HG03108 (cell line): ENCODE measurements at regions not wholly inside any gene's neighbourhood (a gene's known extent, or its start where the extent isn't known, plus 50 kb on each side); places are given as distances from the start of the nearest gene placed in this dataset.
"Not testable (repeated sequence)": the region's sequence is repeated elsewhere in the genome, so short reads cannot be mapped to it uniquely, and the experiment has no call there.

ENCODE experiments used
- ATAC-seq: cut with Tn5 transposase; IDR thresholded peaks from one replicate; pipeline ENCODE4 v1.9.1; 2021; ENCODE audit warnings: moderate library complexity; ENCODE audit not compliant: unreplicated experiment

- no peak for ATAC-seq
Measured at GRCh38 chr13:22776394-22777186, 404.2 kb upstream of the SGCG start.

GRCh38 chr13:22777207-22777606, 403.6 kb upstream of the SGCG start:
- ATAC-seq, result no peak

DNA sequence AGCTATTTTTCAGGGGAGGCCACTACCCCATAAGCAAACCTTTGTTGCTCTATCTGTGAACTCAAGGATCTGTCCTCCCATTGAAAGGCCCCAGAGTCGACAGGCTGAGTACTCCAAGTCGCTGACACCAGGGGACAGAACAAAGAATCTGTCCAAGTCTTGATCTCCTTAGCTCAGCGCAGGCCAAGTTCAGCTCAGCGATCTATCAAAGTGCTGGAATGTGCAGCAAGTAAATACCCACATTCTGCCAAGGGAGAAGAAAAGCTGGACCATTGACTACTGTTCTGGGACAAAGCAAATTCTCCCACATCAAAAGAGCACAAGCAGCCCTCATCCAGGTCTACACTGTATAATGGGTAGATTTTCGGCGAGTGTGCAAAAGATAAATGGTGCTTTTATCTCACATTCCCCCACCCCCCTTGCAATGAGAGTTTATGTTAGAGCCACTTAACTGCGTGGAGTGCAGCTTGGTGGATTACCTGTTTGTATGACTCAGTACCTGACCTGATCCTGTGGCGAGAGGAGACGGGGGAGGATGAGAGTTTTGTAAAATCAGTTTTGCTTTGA, 391.7 kb upstream of the SGCG start:
- ATAC-seq, result no peak

GRCh38 chr13:22789916-22790315, 390.9 kb upstream of the SGCG start:
- no peak for ATAC-seq

- no peak for ATAC-seq
Measured at GRCh38 chr13:22793598-22794134, 387.1 kb upstream of the SGCG start.

- no peak for ATAC-seq
Measured at GRCh38 chr13:22800526-22801401, 380.0 kb upstream of the SGCG start.

GRCh38 chr13:22801402-22802003, 379.3 kb upstream of the SGCG start:
- ATAC-seq, result no peak

DNA sequence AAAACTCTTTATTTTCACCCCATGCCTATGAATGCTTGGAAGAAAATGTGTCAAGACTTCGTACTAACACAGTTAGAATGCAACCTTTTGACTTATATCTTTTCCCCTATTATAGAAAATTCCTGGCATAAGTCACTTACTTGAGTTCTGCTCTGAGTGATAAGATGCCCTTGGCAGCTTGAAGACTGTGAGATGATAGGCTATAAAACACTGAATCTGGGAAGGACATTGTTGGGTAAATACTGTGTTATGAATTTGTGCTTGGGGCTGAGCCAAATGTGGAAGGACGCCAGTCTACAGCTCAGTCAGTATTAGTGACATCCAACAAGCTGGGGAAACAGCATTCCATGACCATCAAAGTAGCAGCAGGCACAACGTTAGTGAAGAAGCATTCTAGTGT, 368.0 kb upstream of the SGCG start:
- ATAC-seq, result no peak

- not testable (repeated sequence) for ATAC-seq
Measured at GRCh38 chr13:22813531-22814377, 367.0 kb upstream of the SGCG start.

DNA sequence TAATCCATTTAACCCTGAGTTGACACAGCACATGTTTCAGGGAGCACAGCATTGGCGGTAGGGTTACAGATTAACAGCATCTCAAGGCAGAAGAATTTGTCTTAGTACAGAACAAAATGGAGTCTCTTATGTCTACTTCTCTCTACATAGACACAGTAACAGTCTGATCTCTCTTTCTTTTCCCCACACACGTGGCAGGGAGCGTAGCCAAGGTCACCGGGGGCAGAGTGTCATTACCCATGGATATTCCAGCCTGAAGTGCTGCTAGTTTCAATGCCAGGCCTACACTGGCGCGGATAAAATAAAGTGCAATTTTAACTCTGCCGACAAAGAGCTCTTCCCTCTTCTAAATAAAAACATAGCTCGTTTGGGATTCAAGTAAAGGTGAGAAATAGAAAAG, 366.3 kb upstream of the SGCG start:
- not testable (repeated sequence) for ATAC-seq

GRCh38 chr13:22821589-22821988, 359.2 kb upstream of the SGCG start:
- no peak for ATAC-seq

- no peak for ATAC-seq
Measured at GRCh38 chr13:22825186-22825585, 355.6 kb upstream of the SGCG start.

GRCh38 chr13:22828081-22828480, 352.7 kb upstream of the SGCG start:
- no peak for ATAC-seq

DNA sequence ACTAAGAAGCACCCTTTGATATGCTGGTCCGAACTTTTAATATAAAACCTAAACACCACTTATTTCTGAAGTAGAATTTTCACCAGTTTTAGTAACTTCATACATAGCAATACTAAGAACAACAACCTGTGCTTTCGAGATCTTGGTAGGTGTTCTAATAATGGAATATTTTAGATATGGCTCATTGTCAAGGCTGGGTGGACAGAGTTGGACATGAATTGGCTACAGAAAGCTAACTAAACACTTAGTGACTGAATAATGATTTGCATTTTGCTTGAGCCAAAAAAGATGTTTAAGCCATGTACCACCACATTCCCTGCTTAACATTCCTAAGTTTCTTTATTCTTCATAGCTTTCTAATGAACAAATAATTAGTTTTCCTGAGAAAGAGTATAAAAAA, 344.3 kb upstream of the SGCG start:
- ATAC-seq, result no peak

DNA sequence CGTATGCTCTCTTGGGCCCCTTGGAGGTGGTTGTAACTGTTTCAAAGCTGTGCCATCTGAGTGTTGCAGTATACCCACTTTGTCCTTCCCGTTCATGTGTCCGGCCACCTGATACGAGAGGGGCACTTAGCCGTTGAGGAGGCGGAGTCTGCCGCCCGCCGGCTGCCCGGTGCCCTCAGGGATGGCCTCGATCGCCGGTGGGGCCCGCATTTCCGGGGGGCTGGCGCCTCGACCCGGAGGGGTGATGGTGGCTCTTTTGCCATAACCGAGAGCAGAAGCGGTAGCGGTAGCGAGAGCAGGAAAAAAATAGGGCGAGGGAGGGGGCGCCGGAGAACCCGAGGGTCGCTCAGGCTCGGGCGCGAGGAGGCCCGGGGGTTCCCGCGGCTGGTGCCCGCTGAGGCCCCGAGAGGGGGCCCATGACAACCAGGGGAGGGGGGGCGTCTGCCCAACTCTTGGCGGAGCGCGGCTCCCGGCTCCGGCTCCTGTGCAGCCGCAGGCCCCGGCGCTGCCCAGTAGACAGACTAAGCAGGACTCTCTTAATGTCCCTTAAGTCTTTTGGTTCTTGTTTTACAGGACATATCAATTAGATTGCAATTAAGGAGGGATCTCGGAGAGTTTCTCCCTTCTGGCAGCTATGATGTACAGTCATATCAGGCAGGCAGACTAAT, 342.7 kb upstream of the SGCG start:
- no peak for ATAC-seq

DNA sequence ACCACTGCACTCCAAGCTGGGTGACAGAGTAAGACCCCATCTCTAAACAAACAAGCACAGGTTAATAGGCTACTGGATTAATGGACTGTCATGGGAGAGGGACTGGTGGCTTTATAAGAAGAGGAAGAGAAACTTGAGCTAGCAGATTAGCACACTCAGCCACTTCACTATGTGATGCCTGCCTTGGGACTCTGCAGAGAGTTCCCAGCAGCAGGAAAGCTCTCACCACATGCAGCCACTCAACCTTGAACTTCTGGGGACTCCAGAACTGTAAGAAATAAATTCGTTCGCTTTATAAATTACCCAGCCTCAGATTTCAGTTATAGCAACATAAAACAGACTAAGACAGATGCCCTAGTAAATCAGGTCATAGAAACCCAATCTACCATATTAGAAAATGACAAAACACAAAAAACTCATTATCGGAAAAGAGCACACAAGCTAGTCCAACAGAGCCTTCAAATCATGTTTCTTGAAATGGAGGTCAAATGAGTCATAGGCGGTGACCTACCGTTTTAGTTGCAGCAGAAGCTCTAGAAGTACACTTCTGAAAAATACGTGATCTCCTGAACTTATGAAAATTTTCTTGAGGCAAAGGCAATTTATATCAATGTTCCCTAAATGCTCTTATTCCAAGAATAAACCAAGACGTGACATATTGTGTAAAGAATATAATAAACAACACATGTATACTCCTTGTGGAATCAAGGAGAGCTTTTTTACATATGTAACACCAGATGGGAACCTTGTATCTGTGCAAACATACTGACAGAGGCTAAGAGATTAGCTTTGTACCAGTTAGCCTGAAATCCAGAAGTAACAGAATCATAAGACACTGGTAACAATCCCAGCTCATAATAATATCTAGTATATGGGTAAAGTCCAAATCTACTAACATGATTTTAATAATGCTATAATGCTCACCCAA, 340.9 kb upstream of the SGCG start:
- ATAC-seq, result no peak

DNA sequence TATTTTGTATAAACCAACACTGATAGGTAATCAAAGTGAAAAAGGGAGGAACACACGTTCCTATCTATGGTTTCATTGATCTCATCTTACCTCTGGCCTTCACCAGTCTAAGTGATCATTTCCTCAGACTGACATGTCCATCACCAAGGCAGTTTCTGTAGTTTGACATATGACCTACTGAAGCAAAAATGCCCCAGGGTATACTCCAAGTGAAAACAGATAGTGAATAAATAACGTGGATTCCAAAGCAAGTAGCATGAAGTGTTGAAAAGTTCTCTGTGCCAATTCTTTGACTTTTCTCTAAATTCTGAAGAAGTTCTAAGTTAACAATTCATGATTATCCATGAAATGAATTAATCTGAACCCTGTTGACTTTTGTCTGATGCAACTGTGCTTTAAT, 334.2 kb upstream of the SGCG start:
- no peak for ATAC-seq

DNA sequence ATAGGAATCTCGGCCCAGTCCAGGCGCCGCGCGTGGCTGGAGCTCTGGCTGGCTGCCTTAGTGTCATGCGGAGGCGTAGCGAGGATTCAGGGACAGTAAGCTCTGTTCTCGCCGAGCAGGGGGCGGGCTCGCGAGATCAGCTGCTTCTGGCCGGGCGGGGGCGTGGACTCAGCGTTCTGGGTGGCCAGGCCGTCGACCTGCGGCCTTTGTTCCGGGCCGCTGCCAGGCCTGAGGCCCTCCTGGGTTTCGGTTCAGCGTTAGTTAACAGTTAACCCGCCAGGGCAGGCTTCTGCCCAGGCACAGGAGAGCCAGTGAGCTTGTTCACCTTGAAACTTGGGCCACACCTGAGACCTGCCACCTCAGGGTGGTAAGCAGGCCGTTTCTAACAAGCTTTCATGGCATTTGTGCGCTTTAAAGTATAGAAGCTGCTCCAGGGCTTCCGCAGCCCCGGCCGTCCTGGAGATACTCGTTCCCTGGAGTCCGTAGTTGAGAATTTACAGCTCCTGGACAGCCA, 332.2 kb upstream of the SGCG start:
- no peak for ATAC-seq
